Upper lobe of left lung (tissue), 6 donors: ENCODE measurements at regions not wholly inside any gene's neighbourhood (a gene's known extent, or its start where the extent isn't known, plus 50 kb on each side); places are given as distances from the start of the nearest gene placed in this dataset.

Source experiments
- ATAC-seq, 2 donors: fragments of 200-7000 bp; cut with Tn5 transposase; one replicate each; pipeline ENCODE4 v1.9.1; 2022; ENCODE audit warnings: mild to moderate bottlenecking in 2 of 2, moderate library complexity in 2 of 2; ENCODE audit not compliant: low FRiP score in 2 of 2
- DNase-seq, 2 donors: peaks; one replicate each; pipeline ENCODE4 v3.0.0-alpha.2; 2019 to 2020
- H3K27ac ChIP-seq, 4 donors: fragments of 200-600 bp; sonication (generic); one replicate each; pipeline ENCODE4 v1.5.1; 2016 to 2019
- H3K27me3 ChIP-seq, 4 donors: fragments of 200-600 bp; sonication (generic); one replicate each; pipeline ENCODE4 v1.5.1; 2017 to 2019
- H3K36me3 ChIP-seq, 4 donors: fragments of 200-600 bp; sonication (generic); one replicate each; pipeline ENCODE4 v1.5.1; 2016 to 2019
- H3K4me1 ChIP-seq, 4 donors: fragments of 200-600 bp; sonication (generic); one replicate each; pipeline ENCODE4 v1.5.1; 2018 to 2019
- H3K4me3 ChIP-seq, 4 donors: fragments of 200-600 bp; sonication (generic); one replicate each; pipeline ENCODE4 v1.5.1; 2017 to 2019; ENCODE audit warnings: mild to moderate bottlenecking in 2 of 4, moderate library complexity in 1 of 4
- H3K9me3 ChIP-seq, 4 donors: fragments of 200-600 bp; sonication (generic); one replicate each; pipeline ENCODE4 v1.5.1; 2018 to 2019
- EP300 ChIP-seq, 4 donors: sonication (generic); formaldehyde crosslinking; IDR thresholded peaks; one replicate each; pipeline ENCODE4 v1.5.1; 2017; ENCODE audit warnings: antibody characterized with exemption in 4 of 4, control low read depth in 2 of 4
- POLR2A ChIP-seq, 4 donors: fragments of 450-650 bp; IDR thresholded peaks; one replicate each; pipeline ENCODE4 v1.5.1; 2016 to 2017; ENCODE audit warnings: antibody characterized with exemption in 4 of 4, mild to moderate bottlenecking in 2 of 4
- POLR2AphosphoS5 ChIP-seq, 2 donors: sonication (generic); formaldehyde crosslinking; IDR thresholded peaks; one replicate each; pipeline ENCODE4 v1.5.1; 2017; ENCODE audit warnings: antibody characterized with exemption in 2 of 2
- WGBS, 2 donors: methylation state at CpG; one replicate each; pipeline ENCODE4 v1.1.5; 2017 to 2018; 5-methylcytosine and 5-hydroxymethylcytosine counted together
- TF ChIP-seq, protein P1 (sequence below), 6 experiments: fragments of 450-650 bp in 4 of 6; fragments of 200-600 bp in 2 of 6; sonication (generic) in 2 of 6; IDR thresholded peaks; one replicate each; pipeline ENCODE4 v1.5.1; 2016 to 2019; ENCODE audit warnings: antibody characterized with exemption in 6 of 6
- donor health status: DM: no; HTN: no; CAD: no; lungs with moderate emphysema.
- donor health status: DM: no; HTN: yes; CAD: no; lungs with severe emphysema.

DNA sequence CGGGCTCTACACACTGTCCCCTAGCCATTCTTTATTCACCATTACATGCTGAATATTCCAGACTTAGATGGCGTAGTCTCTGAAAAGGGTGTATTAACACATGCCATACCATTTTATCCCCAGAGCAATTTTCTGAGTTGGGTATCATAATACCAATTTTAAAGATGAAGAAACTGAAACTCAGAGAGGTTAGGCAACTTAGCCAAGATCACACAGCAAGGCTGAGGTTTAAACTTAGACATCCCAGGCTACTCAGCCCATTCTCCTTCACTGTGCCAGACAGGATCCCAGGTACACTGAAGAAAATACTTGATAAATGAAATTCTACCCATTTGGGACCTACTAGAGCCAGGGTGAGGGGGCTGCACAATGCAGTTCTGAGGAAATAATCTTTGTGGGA is 67.4 kb upstream of the ARHGAP36 start:
- 88 to 97% methylated on average over 2 of the region's 2 CpGs for WGBS, 2 donors
- TF ChIP-seq POLR2AphosphoS5 (IDR thresholded peaks at IDR 0.05) (no peak), POLR2A (IDR thresholded peaks at IDR 0.05) (no peak), EP300 (IDR thresholded peaks at IDR 0.05) (no peak)
- TF ChIP-seq, protein P1, sequence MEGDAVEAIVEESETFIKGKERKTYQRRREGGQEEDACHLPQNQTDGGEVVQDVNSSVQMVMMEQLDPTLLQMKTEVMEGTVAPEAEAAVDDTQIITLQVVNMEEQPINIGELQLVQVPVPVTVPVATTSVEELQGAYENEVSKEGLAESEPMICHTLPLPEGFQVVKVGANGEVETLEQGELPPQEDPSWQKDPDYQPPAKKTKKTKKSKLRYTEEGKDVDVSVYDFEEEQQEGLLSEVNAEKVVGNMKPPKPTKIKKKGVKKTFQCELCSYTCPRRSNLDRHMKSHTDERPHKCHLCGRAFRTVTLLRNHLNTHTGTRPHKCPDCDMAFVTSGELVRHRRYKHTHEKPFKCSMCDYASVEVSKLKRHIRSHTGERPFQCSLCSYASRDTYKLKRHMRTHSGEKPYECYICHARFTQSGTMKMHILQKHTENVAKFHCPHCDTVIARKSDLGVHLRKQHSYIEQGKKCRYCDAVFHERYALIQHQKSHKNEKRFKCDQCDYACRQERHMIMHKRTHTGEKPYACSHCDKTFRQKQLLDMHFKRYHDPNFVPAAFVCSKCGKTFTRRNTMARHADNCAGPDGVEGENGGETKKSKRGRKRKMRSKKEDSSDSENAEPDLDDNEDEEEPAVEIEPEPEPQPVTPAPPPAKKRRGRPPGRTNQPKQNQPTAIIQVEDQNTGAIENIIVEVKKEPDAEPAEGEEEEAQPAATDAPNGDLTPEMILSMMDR (IDR thresholded peaks at IDR 0.05) = no peak
- DNase-seq (no peak), ATAC-seq (no peak)
- Histone ChIP-seq H3K4me3 (no peak overlapping the region), H3K9me3 (no peaks in the 10 kb centered on the region), H3K4me1 (no peaks in the 10 kb centered on the region), H3K27me3 (no peaks in the 10 kb centered on the region), H3K36me3 (no peaks in the 10 kb centered on the region), H3K27ac (no peak overlapping the region)

DNA sequence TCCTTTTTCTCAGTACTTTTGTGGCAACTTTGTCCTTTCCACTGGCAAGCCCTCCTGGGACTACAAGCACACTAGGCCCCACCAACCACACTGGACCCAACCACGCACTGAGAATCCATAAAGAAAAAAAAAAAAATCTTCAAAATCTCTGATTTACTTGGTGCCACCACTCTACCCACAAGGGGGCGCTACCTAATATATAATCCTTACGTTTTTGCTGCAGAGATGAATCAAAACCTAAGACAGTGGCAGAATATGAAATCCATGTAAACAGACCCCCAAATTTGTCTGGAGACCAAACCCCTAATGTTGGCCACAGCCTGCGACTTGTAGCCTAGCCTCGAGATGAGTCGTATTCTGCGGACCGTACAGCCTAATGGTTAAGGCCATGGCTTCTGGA is 63.5 kb upstream of the ARHGAP36 start:
- TF ChIP-seq POLR2AphosphoS5 (IDR thresholded peaks at IDR 0.05) (no peak), POLR2A (IDR thresholded peaks at IDR 0.05) (no peak)
- TF ChIP-seq, protein P1 (IDR thresholded peaks at IDR 0.05) = peak in 1 of 6 experiments; percentile 29
- no peaks in the 10 kb centered on the region for H3K4me1 ChIP-seq
- no peak for ATAC-seq
- H3K36me3 ChIP-seq = no peaks in the 10 kb centered on the region
- H3K4me3 ChIP-seq = no peak overlapping the region
- H3K27me3 ChIP-seq = no peaks in the 10 kb centered on the region
- WGBS, 2 donors = 45 to 63% methylated on average over 1 to 8 of the region's 8 CpGs
- no peak overlapping the region for H3K27ac ChIP-seq
- no peak for DNase-seq
- no peaks in the 10 kb centered on the region for H3K9me3 ChIP-seq

DNA sequence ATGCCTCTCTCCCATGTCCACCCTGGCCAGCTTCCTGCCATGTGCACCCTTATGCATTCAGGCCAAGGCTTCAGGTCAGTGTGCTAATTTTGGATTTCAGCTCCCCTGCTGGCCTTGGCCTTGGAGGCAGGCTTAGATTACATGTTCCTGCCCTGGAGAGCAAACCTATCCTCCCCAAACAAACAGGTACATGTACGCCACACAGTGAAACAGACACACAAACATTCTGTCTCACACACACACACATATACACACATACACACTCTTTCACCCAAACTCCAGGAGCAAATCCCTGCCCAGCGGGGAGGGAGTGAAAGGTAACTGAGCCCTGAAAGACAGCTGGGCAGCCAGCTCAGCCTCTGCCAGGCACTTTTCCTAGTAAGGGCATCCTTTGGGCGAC is 62.7 kb upstream of the ARHGAP36 start:
- TF ChIP-seq EP300 (IDR thresholded peaks at IDR 0.05) (no peak), POLR2A (IDR thresholded peaks at IDR 0.05) (no peak)
- H3K4me3 ChIP-seq = no peak overlapping the region
- no peak overlapping the region for H3K27ac ChIP-seq
- ATAC-seq (no peak), DNase-seq (no peak)
- WGBS, 2 donors = 77% methylated on average over 3 of the region's 3 CpGs; no CpG with 5 or more reads in 1 of the 2 donors
- no peaks in the 10 kb centered on the region for H3K4me1 ChIP-seq
- no peaks in the 10 kb centered on the region for H3K9me3 ChIP-seq
- H3K36me3 ChIP-seq = no peaks in the 10 kb centered on the region
- H3K27me3 ChIP-seq = no peaks in the 10 kb centered on the region

DNA sequence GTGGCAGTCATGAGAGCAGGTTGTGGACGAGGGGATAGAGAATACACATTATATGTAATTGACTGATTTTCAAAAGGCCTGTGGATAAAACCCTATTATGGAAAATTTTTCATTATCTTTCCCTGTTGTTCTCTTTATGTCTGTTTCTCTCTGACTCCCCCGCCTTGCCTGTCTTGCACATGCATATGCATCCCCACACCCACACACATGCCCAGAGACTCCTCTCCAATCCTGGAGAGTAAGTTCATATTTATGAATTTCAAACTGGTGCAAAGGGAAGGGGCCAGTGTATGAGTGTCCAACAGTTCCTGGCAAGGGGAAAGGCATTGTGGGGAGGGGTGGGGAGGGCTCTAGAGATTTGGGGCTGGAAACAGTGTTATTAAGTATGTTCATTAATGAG is 60.8 kb upstream of the ARHGAP36 start:
- 63 to 77% methylated on average over 2 of the region's 2 CpGs for WGBS, 2 donors
- Histone ChIP-seq H3K36me3 (no peaks in the 10 kb centered on the region), H3K4me1 (no peaks in the 10 kb centered on the region), H3K4me3 (no peak overlapping the region), H3K27me3 (no peaks in the 10 kb centered on the region), H3K27ac (no peak overlapping the region), H3K9me3 (no peaks in the 10 kb centered on the region)
- TF ChIP-seq POLR2A (IDR thresholded peaks at IDR 0.05) (no peak), EP300 (IDR thresholded peaks at IDR 0.05) (no peak), POLR2AphosphoS5 (IDR thresholded peaks at IDR 0.05) (no peak)
- TF ChIP-seq, protein P1 (IDR thresholded peaks at IDR 0.05) = no peak
- ATAC-seq (no peak), DNase-seq (no peak)

DNA sequence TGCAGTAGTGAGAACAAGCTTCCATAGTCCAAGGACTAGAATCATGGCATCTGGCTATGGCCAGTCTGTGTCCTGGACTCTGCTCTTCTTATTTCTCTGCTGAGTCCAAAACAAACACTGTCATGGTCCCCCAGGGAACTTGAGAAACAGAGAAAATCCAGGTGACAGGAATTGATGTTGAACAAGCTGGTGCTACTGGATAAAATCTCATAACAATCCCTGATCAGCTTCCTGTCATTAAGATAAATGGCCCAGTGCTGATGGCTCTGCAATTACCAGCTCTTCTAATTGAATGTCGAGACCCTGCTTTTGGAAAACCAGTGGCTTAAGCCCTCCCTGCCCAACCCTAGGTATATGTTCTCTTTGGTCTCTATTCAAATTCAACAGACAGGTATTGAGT is 58.8 kb upstream of the ARHGAP36 start:
- no peaks in the 10 kb centered on the region for H3K4me1 ChIP-seq
- H3K27me3 ChIP-seq = no peaks in the 10 kb centered on the region
- H3K4me3 ChIP-seq = no peak overlapping the region
- WGBS, 2 donors = 70 to 78% methylated on average over 1 of the region's 1 CpG
- ATAC-seq = no peak
- no peak for DNase-seq
- H3K27ac ChIP-seq = no peak overlapping the region
- no peaks in the 10 kb centered on the region for H3K36me3 ChIP-seq
- TF ChIP-seq POLR2A (IDR thresholded peaks at IDR 0.05) (no peak), POLR2AphosphoS5 (IDR thresholded peaks at IDR 0.05) (no peak), EP300 (IDR thresholded peaks at IDR 0.05) (no peak)
- TF ChIP-seq, protein P1 (IDR thresholded peaks at IDR 0.05) = no peak
- H3K9me3 ChIP-seq = no peaks in the 10 kb centered on the region
